Inflammatory macrophage (primary cell): ENCODE measurements at regions not wholly inside any gene's neighbourhood (a gene's known extent, or its start where the extent isn't known, plus 50 kb on each side); places are given as distances from the start of the nearest gene placed in this dataset.

Source experiments
- DNase-seq, 2 donors: peaks; one replicate each; pipeline ENCODE4 v3.0.0-alpha.2; 2020 to 2022

- no peak for DNase-seq
These were observed 1339.6 kb upstream of the LRRTM1 start for GRCh38 chr2:81644189-81644588.

- DNase-seq: no peak
These were observed 1320.3 kb upstream of the LRRTM1 start for GRCh38 chr2:81624825-81625224.

- DNase-seq: no peak
These were observed 1295.5 kb upstream of the LRRTM1 start for GRCh38 chr2:81600088-81600487.

- no peak for DNase-seq
These were observed 1293.9 kb upstream of the LRRTM1 start for GRCh38 chr2:81598453-81598852.

GRCh38 chr2:81589406-81589805, 1284.9 kb upstream of the LRRTM1 start:
- no peak for DNase-seq

- no peak for DNase-seq
These were observed 1279.0 kb upstream of the LRRTM1 start for GRCh38 chr2:81583311-81584108.

GRCh38 chr2:81576713-81577112, 1272.2 kb upstream of the LRRTM1 start:
- no peak for DNase-seq

- no peak for DNase-seq
These were observed 1246.6 kb upstream of the LRRTM1 start for GRCh38 chr2:81551040-81551634.

- no peak for DNase-seq
These were observed 1245.7 kb upstream of the LRRTM1 start for GRCh38 chr2:81550277-81550676.

GRCh38 chr2:81549646-81550045, 1245.1 kb upstream of the LRRTM1 start:
- no peak for DNase-seq

- no peak for DNase-seq
These were observed 1241.1 kb upstream of the LRRTM1 start for GRCh38 chr2:81545626-81546025.

GRCh38 chr2:81542119-81542518, 1237.6 kb upstream of the LRRTM1 start:
- DNase-seq: no peak

GRCh38 chr2:81529944-81530343, 1225.4 kb upstream of the LRRTM1 start:
- DNase-seq: no peak

GRCh38 chr2:81528852-81529480, 1224.4 kb upstream of the LRRTM1 start:
- no peak for DNase-seq

GRCh38 chr2:81523344-81523743, 1218.8 kb upstream of the LRRTM1 start:
- no peak for DNase-seq

- no peak for DNase-seq
These were observed 1208.8 kb upstream of the LRRTM1 start for GRCh38 chr2:81513328-81513727.

- DNase-seq: no peak
These were observed 1201.0 kb upstream of the LRRTM1 start for GRCh38 chr2:81505586-81505985.

- DNase-seq: no peak
These were observed 1191.0 kb upstream of the LRRTM1 start for GRCh38 chr2:81495556-81495955.

GRCh38 chr2:81483254-81483653, 1178.7 kb upstream of the LRRTM1 start:
- DNase-seq: no peak

- no peak for DNase-seq
These were observed 1177.4 kb upstream of the LRRTM1 start for GRCh38 chr2:81481994-81482368.

GRCh38 chr2:81481242-81481993, 1176.9 kb upstream of the LRRTM1 start:
- no peak for DNase-seq

GRCh38 chr2:81467096-81467495, 1162.5 kb upstream of the LRRTM1 start:
- DNase-seq: no peak

- no peak for DNase-seq
These were observed 1157.9 kb upstream of the LRRTM1 start for GRCh38 chr2:81462420-81462819.
